Right cardiac atrium (tissue), 5 donors: ENCODE measurements at regions not wholly inside any gene's neighbourhood (a gene's known extent, or its start where the extent isn't known, plus 50 kb on each side); places are given as distances from the start of the nearest gene placed in this dataset.

Experiments used
- ATAC-seq, 2 donors: fragments of 200-7000 bp; cut with Tn5 transposase; one replicate each; pipeline versions ENCODE4 v1.8.0 to v1.9.1; 2020; ENCODE audit warnings: moderate library complexity in 2 of 2, mild to moderate bottlenecking in 1 of 2
- DNase-seq, 3 donors: peaks; one replicate each; pipeline ENCODE4 v3.0.0-alpha.2; 2020
- H3K27ac ChIP-seq: one replicate; pipeline ENCODE4 v1.5.1; 2013; ENCODE audit warnings: mild to moderate bottlenecking, low read length, control low read depth, moderate library complexity
- H3K27me3 ChIP-seq: one replicate; pipeline ENCODE4 v1.6.1; 2013; ENCODE audit not compliant: control insufficient read depth, insufficient read depth
- H3K4me1 ChIP-seq: one replicate; pipeline ENCODE4 v1.6.1; 2013; ENCODE audit warnings: low read length; ENCODE audit not compliant: control insufficient read depth, insufficient read depth
- H3K4me3 ChIP-seq: one replicate; pipeline ENCODE4 v1.5.1; 2013; ENCODE audit warnings: low read length, control low read depth
- H3K9me3 ChIP-seq: one replicate; pipeline ENCODE4 v1.6.1; 2013; ENCODE audit warnings: low read length; ENCODE audit not compliant: control insufficient read depth
- WGBS: extraction: QIAGEN DNeasy Blood & Tissue Kit; methylation state at CpG from one replicate; pipeline ENCODE4 v1.1.7; 2013; 5-methylcytosine and 5-hydroxymethylcytosine counted together
- intact Hi-C, 4 donors: fragments of 100-400 bp; cut with DNase I; formaldehyde crosslinking; loops; one replicate each; pipeline versions ENCODE4 v1.11.0 to v1.14.0; 2022 to 2023
- donor health status: healthy with polysubstance abuse.
- donor health status: DM: no; HTN: yes; CAD: no.
- donor health status: DM: no; HTN: no; CAD: no.
- donor health status: DM: no; HTN: yes; CAD: no; lungs with severe emphysema.
- donor health status: DM: yes; HTN: yes; CAD: no.

DNA sequence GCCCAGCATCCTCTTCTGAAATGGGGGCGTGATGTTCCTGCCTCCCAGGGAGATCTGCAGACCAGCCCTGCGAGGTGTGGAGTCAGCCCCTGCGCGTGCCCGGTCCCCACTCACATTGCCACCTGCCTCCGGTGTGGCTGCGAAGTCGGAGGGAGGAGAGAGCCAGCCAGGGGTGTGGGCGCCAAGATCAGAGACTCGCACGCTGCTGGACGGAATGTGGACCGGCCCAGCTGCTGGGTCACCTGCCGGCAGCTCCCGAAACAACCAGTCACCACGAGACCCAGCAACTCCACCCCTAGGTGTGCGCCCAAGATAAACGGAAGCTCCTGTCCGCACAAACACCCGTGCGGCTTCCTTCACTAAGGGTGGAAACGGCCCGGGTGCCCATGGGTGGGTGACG is 51.1 kb upstream of the EGFL7 start:
- ATAC-seq (no peak), DNase-seq (peak in 1 of 3 donors; percentile 42)
- Histone ChIP-seq H3K9me3 (no peaks in the 10 kb centered on the region), H3K4me1 (no peaks in the 10 kb centered on the region), H3K27ac (no peak overlapping the region), H3K4me3 (no peak overlapping the region), H3K27me3 (no peaks in the 10 kb centered on the region)
- WGBS, result 97% methylated on average over 24 of the region's 24 CpGs
- intact Hi-C loops, result no loop called here

DNA sequence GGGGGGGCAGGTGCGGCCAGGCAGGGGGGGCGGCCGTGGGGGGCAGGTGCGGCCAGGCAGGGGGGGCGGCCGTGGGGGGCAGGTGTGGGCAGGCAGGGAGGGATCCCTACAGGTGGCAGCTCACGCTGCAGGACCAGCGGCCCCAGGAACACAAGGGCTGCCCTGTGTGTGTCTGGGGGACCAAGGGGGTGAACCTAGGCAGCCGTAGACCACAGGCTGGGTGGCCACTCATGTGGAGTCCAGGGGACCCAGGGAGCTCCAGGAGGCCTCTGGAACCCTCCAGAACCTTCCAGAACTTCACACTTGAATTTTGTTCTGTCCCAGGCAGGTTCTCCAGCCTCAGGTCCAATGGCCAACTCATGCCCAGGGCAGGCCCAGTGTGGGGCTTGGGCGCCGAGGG is 51.6 kb upstream of the EGFL7 start:
- intact Hi-C loops, result no loop called here
- 90% methylated on average over 11 of the region's 11 CpGs for WGBS
- H3K9me3 ChIP-seq, result no peaks in the 10 kb centered on the region

DNA sequence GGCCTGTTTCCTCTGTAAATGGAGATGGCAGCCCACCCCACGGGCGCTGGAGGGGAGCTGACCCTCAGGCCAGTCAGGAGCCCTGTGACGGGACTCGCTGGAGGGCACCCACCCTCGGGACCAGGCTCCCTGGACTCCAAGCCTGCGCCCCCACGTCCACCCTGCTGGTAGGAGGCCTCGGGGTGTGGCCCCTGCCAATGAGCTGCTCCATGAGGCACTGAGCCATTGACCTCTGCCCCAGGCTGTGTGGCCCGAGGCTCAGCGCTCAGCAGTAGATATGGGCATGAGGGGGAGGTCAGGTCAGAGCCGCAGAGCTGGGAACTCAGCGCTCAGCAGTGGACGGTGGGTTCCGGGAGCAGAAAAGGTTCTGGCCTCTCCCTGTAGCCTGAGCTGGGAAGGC is 52.3 kb upstream of the EGFL7 start:
- 80% methylated on average over 14 of the region's 14 CpGs for WGBS
- ATAC-seq (no peak), DNase-seq (peak in 1 of 3 donors; percentile 45)
- Histone ChIP-seq H3K27ac (no peak overlapping the region), H3K4me3 (no peak overlapping the region), H3K9me3 (no peaks in the 10 kb centered on the region), H3K27me3 (no peaks in the 10 kb centered on the region), H3K4me1 (no peaks in the 10 kb centered on the region)
- intact Hi-C loops, result no loop called here

More for the DNA sequence above, 51.6 kb upstream of the EGFL7 start:
- no peak for DNase-seq
- Histone ChIP-seq H3K27me3 (no peaks in the 10 kb centered on the region), H3K4me3 (no peak overlapping the region), H3K4me1 (no peaks in the 10 kb centered on the region), H3K27ac (no peak overlapping the region)
- no peak for ATAC-seq

DNA sequence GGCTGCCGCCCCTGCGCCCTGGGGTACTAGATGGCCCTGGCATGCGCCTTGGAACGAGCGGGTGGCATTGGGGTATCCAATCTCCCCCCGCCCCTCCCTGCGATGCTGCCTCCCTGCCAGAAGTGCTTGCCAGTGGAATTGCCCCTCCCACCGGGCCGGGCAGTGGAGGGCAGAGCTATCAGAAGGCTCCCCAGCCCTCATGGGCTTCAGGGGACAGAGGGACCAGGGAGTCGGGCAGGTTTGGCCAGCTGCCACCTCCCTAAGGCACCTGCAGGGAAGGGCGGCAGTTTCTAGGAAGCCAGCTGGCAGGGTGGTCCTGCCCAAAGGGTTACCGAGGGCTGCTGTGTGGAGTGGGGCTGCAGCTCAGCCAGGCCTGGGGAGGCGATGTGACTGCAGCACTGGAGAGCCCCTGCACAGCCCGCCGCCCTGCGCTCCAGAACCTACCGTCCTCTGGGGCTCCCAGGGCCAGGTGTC is 52.8 kb upstream of the EGFL7 start:
- no peak overlapping the region for H3K27ac ChIP-seq
- intact Hi-C loops, result no loop called here
- H3K4me1 ChIP-seq, result no peaks in the 10 kb centered on the region
- no peaks in the 10 kb centered on the region for H3K9me3 ChIP-seq
- H3K27me3 ChIP-seq, result no peaks in the 10 kb centered on the region
- 88% methylated on average over 17 of the region's 17 CpGs for WGBS
- H3K4me3 ChIP-seq, result no peak overlapping the region
- peak in 1 of 3 donors; percentile 45 for DNase-seq
- ATAC-seq, result no peak

DNA sequence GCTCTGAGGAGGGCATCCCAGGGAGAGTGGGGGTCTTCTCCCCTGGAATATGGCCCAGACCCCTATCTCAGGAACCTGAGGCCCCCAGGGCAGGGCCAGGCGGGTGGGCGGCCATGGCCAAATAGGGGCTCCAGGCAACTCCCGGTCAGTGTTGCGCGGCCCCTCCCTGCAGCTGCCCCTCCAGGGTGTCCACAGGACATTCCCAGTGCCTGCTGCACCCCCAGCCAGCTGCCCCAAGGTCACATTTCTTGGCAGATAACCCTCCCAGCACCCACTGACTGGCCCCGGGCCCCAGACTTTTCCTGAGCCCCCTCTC is 53.6 kb upstream of the EGFL7 start:
- Histone ChIP-seq H3K27ac (no peak overlapping the region), H3K27me3 (no peaks in the 10 kb centered on the region), H3K4me3 (no peak overlapping the region), H3K9me3 (no peaks in the 10 kb centered on the region), H3K4me1 (no peaks in the 10 kb centered on the region)
- 91% methylated on average over 6 of the region's 6 CpGs for WGBS
- DNase-seq (no peak), ATAC-seq (no peak)
- intact Hi-C loops, result no loop called here

DNA sequence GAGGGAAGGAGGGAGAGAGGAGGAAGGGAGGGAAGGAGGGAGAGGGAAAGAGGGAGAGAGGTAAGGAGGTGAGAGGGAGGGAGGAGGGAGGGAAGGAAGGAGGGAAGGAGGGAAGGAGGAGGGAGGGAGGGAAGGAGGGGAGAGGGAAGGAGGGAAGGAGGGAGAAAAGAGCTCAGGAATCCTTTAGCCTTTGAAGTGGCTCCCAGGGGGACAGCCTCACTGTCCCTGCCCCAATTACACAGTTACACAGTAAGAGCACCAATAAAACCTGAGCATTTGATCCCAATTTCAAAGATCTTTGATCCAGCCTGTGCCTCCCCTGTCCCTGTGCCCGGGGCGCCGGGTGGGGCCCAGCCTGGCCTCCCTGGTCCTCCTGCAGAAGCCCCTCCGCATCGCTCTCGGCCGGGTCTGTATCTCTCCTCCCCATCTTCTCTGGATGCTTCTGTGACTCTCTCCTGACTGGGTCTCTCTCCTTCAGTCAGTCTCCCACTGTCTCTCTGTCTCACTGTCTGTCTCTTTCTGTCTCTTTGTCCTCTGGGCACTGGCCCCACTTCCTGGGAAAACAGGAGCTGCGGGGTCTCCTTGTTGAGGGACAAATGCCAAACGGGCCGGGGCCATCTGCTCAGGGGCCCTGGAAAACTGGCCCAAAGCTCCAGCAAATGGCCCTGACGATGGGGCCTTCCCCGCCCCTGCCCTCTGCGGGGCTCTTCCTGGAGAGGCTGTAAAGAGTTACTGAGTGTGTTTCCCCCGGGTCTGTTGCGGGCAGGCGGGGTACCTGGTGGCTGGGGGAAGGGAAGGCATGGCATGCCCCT is 54.2 kb upstream of the EGFL7 start:
- ATAC-seq (no peak), DNase-seq (no peak)
- Histone ChIP-seq H3K4me1 (no peaks in the 10 kb centered on the region), H3K9me3 (no peaks in the 10 kb centered on the region), H3K4me3 (no peak overlapping the region), H3K27ac (no peak overlapping the region), H3K27me3 (no peaks in the 10 kb centered on the region)
- 78% methylated on average over 16 of the region's 16 CpGs for WGBS
- intact Hi-C loops, result no loop called here

DNA sequence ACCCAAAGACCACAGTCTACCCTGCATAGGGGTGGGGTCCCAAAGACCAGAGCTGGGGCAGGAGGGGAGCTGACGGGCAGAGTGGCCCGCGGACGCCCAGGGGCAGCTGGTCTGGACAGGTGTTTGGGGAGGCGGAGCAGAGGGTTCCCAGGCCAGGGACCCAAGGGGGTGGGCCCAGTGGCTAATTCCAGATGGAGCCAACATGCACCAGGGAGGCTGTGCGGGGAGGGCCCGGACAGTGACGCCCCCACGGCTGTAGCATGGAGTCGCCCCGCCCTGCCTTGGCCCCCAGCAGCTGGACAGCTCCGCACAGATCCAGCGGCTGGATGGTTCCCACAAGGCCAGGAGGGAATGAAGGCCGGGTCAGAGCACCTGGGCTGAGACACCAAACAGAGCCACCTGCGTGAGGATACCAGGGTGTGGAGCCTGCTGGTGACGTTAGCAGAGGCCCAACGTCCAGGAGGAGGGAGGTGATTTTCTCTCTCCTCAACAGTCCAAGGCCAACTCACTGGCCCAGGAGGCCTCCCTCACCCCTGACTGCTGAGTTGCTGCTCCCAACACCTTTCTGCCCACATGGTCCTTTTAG is 55.3 kb upstream of the EGFL7 start:
- Histone ChIP-seq H3K4me3 (no peak overlapping the region), H3K27me3 (no peaks in the 10 kb centered on the region), H3K27ac (no peak overlapping the region), H3K4me1 (no peaks in the 10 kb centered on the region), H3K9me3 (no peaks in the 10 kb centered on the region)
- ATAC-seq (no peak), DNase-seq (no peak)
- intact Hi-C loops, result no loop called here
- 90% methylated on average over 17 of the region's 17 CpGs for WGBS

DNA sequence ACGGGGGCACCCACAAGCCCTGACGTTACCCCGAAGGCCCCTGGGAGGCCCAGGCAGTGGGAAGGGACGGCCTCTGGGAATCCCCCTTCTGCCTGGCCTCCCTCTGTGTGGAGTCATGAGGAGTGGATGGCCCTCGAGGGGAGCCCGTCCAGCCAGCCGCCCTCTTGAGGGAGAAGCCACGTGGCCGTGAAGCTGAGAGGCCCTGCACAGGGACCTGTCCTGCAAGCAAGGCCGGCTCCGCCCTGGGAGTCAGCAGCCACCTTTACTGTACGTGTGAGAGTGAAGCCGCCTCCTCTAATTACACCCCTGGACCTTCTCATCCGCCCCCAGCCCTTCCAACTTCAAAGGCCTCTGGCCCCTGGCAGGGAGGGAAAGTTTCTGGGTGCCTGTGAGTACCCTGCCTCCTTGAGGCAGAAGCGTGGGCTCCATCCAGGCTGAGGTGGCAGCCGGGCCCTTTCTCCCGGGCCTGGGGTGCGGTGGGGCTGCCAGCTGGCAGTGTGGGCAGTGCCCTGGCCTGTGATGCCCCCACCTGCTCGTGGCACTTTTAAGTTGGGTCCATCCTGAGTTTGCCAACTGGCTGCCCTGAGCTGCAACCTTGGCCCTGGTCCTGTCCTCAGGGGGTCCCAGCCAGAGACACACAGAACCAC is 55.9 kb upstream of the EGFL7 start:
- intact Hi-C loops, result no loop called here
- Histone ChIP-seq H3K4me1 (no peaks in the 10 kb centered on the region), H3K4me3 (no peak overlapping the region), H3K27me3 (no peaks in the 10 kb centered on the region), H3K27ac (no peak overlapping the region), H3K9me3 (no peaks in the 10 kb centered on the region)
- 73% methylated on average over 19 of the region's 19 CpGs for WGBS
- ATAC-seq, result no peak
- DNase-seq, result no peak

DNA sequence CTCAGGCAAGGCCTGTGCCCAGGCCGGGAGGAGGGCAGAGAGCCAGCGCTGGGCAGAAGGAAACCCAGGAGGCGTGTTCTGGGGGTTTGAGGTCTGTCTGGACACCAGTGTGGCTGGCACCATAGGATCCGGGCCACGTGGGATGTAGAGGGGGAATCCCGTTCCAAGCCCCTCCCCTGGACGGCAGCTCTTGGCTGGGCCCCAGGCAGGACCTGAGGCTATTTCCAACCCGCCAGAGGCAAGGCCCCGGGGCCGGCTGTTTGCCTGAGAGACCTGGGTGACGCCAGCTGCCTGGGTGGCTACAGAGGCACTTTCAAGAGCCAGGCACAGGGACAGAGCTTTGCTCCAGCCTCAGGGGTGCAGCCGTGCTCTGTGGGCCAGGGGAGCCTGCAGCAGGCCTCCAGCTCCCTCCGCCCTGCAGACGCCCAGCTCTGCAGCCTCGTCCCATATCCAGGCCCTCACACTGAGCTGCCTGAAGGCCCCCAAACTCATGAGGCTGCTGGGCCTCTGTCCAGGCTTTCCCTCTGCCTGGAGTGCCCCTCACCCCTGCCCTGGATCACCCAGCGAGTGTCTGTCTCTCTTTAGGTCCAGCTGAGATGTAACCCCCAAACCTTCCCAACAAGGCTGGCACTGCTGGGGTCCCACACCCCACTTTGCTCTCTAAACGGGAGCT is 56.6 kb upstream of the EGFL7 start:
- Histone ChIP-seq H3K27me3 (no peaks in the 10 kb centered on the region), H3K4me3 (no peak overlapping the region), H3K9me3 (no peaks in the 10 kb centered on the region), H3K27ac (no peak overlapping the region), H3K4me1 (no peaks in the 10 kb centered on the region)
- DNase-seq, result peak in 1 of 3 donors; percentile 84
- intact Hi-C loops, result no loop called here
- 60% methylated on average over 17 of the region's 17 CpGs for WGBS
- peak in 1 of 2 donors; percentile 4 for ATAC-seq

DNA sequence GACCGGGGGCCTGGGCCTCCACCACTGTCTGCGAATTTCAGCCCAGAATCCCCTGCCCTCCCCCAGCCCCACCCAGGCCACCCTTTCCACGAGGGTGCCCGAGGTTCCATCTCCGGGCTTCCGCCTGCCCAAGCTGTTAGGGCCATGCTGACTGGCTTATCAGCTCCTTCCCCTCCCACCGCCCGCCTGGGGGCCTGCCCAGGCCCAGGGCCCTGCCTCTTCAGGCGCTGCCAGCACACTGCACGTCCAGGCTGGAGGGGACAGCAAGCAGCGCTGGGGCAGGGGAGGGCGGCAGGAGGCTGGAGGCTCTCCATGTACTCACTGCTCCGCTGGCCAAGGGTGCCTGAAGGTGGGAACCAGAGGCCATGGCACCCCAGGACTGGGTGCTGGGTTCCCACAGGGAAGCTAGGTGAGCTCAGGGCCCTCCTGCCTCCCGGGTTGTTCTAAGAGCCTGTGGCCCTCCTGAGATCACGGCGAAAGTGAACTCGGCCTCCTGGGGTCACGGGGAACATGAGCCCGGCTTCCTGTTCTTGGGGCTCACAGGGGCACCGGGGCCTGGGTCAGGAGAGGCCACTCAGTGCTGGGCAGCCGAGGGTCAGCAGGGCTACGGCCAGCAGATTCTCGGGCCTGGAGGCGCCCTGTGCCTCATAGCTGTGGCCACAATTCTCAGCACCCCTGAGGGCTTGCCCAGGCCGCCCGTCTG is 57.7 kb upstream of the EGFL7 start:
- H3K4me1 ChIP-seq, result no peaks in the 10 kb centered on the region
- peak overlapping the region; percentile 18 for H3K27ac ChIP-seq
- H3K4me3 ChIP-seq, result no peak overlapping the region
- no peaks in the 10 kb centered on the region for H3K27me3 ChIP-seq
- WGBS, result 67% methylated on average over 26 of the region's 26 CpGs
- ATAC-seq (peak; percentile 62 to 82), DNase-seq (peak; percentile 70 to 86 (median 82))
- H3K9me3 ChIP-seq, result no peaks in the 10 kb centered on the region
- intact Hi-C loops, result no loop called here
